DOHH2 (cell line): ENCODE measurements at regions not wholly inside any gene's neighbourhood (a gene's known extent, or its start where the extent isn't known, plus 50 kb on each side); places are given as distances from the start of the nearest gene placed in this dataset.

Experiments used
- EZH2phosphoT487 ChIP-seq: fragments of 200-600 bp; sonication (generic); IDR thresholded peaks from 2 replicates; pipeline ENCODE4 v1.6.1; 2017; ENCODE audit warnings: borderline replicate concordance, mild to moderate bottlenecking, antibody characterized with exemption, low read length, moderate library complexity, mixed read lengths
- TF ChIP-seq, protein P1 (sequence below): fragments of 200-600 bp; sonication (generic); IDR thresholded peaks from one replicate; pipeline ENCODE4 v1.5.1; 2014; ENCODE audit warnings: antibody characterized with exemption, mild to moderate bottlenecking, low read depth, low read length; ENCODE audit not compliant: poor library complexity, severe bottlenecking

DNA sequence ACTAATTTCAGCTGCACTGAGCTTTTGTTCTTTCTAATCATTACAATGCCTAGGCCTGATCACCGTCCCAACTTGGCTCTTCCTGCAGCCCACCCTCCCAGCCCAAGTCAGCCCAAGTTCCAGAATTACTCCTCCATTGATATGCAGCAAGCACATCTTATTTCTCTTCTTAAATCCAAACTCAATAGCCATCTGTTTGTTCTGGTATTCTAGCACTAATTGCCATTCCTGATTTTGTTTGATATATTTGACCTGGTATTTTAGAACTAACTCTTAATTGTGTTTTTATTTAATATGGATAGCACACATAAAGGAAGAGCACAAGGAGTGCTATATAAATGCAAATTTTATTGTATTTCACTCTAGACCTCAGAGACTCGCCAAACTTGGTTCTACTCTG, 241.2 kb downstream of the SKIDA1 start:
- TF ChIP-seq, protein P1, sequence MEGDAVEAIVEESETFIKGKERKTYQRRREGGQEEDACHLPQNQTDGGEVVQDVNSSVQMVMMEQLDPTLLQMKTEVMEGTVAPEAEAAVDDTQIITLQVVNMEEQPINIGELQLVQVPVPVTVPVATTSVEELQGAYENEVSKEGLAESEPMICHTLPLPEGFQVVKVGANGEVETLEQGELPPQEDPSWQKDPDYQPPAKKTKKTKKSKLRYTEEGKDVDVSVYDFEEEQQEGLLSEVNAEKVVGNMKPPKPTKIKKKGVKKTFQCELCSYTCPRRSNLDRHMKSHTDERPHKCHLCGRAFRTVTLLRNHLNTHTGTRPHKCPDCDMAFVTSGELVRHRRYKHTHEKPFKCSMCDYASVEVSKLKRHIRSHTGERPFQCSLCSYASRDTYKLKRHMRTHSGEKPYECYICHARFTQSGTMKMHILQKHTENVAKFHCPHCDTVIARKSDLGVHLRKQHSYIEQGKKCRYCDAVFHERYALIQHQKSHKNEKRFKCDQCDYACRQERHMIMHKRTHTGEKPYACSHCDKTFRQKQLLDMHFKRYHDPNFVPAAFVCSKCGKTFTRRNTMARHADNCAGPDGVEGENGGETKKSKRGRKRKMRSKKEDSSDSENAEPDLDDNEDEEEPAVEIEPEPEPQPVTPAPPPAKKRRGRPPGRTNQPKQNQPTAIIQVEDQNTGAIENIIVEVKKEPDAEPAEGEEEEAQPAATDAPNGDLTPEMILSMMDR = no peak
- no peak for TF ChIP-seq EZH2phosphoT487
